HG03159 (cell line): ENCODE measurements at regions not wholly inside any gene's neighbourhood (a gene's known extent, or its start where the extent isn't known, plus 50 kb on each side); places are given as distances from the start of the nearest gene placed in this dataset.

Source experiments
- ATAC-seq: cut with Tn5 transposase; IDR thresholded peaks from one replicate; pipeline ENCODE4 v1.9.1; 2021; ENCODE audit warnings: mild to moderate bottlenecking, moderate library complexity; ENCODE audit not compliant: unreplicated experiment

DNA sequence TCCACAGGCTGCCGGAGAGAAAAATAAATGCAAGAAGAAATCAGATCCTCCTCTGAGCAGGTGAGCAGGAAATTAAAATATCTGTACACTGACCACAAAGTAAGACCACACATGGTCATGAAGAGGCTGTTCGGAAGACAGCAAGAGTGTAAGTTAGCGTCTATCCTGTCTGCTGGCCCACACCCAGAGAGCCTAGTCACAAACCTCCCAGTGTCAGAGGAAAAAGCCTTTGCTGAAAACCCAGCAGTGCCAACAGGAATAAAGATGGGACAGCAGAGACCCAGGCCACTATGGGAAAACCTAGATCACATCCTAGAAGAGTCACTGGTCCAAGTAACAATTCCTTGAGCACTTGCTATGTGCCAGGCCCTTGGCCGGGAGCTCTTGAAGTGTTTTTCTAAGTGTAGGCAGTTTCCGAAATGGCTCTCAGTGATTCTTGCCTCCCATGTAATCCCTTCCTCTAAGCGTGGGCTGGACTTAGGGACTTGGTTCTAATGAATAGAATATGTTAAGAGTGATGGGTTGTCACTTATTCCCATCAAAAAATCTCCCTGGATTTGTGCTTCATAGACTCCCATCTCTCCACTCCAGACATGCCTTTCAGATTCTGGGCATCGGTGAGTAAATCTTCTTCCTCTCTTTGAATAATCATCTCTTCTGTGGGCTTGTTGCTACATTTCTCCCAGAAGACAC, 110.9 kb upstream of the PKDCC start:
- no peak for ATAC-seq

GRCh38 chr2:41937464-41937906, 110.3 kb upstream of the PKDCC start:
- ATAC-seq: no peak

GRCh38 chr2:41937921-41938708, 109.7 kb upstream of the PKDCC start:
- ATAC-seq: no peak

GRCh38 chr2:41940060-41940744, 107.6 kb upstream of the PKDCC start:
- ATAC-seq: no peak

DNA sequence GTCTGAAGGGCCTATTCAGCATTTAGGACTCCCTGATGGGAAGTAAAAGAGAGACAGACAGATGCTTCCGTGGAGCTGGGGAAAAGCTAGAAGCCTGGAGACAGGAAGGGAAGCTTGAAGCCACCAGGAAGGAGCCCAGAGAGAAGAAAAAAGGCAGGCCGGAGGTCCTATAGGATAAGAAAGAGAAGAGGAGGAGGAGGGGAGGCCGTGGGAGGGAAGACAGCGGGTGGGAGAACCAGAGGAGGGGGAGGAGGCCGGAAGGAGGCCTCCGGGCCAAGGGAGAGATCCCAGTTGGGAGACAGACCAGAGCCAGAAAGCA, 107.1 kb upstream of the PKDCC start:
- no peak for ATAC-seq

DNA sequence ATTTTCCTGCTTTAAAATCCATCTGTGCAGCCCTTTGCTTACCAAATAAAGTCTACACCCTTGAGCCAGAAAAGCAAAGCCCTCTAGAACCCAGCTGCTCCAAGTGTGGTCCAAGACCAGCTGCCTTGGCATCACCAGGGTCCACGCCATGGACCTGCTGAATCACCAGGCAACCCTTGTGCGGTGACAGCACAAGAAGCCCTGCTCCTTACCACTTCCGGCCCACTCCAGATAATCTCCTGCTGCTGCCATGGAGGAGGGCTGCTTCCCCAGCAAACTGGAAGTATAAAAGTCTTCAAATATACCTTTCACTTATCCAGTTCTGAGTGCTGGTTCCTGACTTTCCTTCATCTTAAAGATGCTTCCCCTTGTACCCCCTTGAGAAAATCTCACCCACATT, 106.0 kb upstream of the PKDCC start:
- no peak for ATAC-seq

DNA sequence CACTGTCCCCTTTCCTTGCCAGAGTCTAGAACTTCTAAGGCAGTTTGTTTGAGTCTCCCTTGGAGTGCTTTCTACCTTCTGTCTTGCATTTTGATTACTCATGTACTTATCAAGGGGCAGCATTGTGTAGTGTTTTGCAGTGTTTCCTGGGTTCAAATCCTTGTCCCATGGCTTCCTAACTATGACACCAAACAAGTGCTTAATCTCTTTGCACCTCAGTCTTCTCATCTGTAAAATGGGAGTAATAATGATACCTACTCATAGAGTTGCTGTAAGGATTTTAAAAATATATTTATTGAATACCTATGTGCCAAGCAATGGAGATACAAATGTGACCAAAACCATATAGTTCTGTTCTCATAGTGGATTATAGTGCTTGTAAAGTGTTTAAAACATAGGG, 105.5 kb upstream of the PKDCC start:
- no peak for ATAC-seq

DNA sequence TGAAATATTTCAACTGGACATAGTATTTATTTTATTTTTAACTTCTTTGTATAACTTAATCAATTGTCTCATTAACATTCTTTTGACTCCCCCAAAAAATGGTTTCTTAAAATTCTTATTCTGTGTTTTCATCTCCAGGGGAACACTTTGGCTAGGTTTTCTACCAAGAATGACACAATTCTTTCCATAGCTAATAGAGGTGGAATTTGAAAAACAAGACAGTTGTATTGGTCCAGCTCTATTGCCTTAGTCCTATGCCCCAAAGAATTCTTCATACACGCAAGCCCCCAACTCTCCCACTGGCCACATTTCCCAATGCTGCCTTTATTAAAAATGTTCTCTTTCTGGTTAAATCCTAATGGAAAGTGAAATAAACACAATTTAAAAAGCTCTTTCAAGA, 104.7 kb upstream of the PKDCC start:
- ATAC-seq: no peak

GRCh38 chr2:41944220-41944880, 103.5 kb upstream of the PKDCC start:
- ATAC-seq: no peak

DNA sequence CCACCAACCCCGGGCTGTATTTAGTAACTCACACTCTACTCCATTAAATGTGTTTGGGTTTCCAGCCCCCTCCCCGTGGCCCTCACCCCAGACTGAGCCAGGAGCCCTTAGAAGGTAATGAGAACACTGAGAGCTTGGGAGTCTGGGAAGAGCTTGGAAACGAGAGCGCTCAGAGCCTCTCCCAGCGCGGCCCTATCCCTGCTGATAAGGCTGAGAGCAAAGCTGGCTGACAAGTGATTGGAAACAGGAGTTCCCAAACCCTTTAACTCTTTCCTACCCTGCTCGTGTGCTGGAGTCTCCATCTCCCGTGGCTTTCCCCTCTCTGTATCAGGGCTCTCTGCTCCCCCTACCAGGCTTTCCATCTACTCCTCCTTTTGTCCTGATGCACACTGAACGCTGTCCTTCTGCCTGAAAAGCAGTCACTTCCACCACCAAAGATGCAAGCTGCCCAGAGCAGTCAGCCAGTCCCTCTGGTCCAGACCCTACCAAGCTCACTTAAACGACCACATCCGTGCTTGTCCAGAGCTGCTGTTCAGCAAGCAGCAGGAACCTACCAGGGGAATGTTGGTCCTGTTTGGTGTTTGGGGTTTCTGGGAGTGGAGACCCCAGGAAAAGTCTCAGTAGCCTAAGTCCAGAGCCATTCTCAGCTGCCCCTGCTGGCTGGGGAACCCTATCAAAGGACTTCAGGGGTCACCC, 100.0 kb upstream of the PKDCC start:
- ATAC-seq: no peak

- ATAC-seq: no peak
These were observed 99.4 kb upstream of the PKDCC start for GRCh38 chr2:41948397-41948763.

- no peak for ATAC-seq
These were observed 98.5 kb upstream of the PKDCC start for GRCh38 chr2:41949091-41949882.

- ATAC-seq: no peak
These were observed 97.7 kb upstream of the PKDCC start for GRCh38 chr2:41949883-41950665.

GRCh38 chr2:41950666-41950960, 97.2 kb upstream of the PKDCC start:
- ATAC-seq: no peak

DNA sequence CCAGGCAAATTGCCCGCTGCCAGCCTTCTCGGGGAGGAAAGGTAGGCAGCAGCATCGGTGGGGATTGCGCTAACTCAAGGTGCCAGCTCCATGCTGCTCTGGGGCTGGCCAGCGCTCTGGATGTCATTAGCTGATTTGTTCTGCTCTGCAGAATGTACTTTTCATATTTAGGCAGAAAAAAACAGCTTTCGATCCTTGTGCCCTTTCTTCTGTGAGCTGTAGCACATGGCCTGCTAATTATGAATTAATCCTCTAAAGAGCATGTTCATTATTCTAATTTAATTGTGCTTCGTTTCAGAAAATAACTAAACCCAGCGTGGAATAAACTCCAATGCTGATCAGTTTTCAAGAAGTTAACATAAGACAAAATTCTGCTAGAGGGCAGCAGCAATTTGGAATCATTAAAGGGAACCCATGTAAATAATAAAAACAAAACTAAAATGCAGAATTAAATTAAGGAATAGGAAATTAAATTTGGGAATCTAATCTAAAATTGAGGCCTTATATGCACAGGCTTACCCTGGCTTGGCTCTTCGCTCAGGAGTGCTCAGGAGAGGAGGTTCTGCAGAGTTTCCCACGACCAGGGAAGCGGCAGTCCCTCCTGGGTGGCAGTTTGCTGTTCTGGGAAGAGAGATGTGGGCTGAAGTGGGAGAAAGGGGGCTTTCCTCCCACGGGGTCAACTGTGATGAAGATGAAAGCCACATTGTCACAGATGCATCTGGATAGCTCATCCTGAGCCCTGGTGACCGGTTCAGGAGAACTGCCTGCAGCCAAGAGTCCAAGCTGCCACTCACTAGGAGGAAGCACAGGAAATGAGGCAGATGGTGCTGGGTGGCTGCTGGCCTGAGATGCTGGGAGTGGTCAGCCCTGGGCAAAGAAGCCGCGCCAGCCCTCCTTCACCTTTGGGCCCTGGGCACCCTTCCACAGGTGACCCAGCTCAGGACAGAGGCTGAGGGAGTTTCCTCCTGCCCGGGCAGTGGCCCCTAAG, 93.2 kb upstream of the PKDCC start:
- ATAC-seq: no peak

- peak; percentile 37 for ATAC-seq
These were observed 92.3 kb upstream of the PKDCC start for GRCh38 chr2:41955316-41956043.

DNA sequence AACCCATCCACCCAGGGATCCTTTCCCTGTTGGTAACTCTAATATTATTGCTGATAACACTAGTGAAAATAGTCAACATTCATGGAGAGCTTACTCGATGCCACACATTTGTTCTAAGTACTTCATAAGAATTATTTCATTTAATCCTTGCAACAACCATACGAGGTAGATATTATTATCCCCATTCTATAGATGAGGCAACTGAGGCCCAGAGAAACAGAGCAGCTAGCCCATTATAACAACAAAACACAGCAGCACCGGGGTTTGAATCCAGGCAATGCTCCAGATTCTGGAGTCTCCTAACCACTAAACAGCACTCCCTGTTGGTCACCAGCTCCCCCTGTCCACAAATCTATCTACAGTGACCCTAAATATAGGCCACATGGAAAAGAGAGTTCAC, 90.4 kb upstream of the PKDCC start:
- ATAC-seq: no peak

GRCh38 chr2:41958251-41958650, 89.6 kb upstream of the PKDCC start:
- no peak for ATAC-seq
